Liver (tissue), 3 donors: ENCODE measurements at regions not wholly inside any gene's neighbourhood (a gene's known extent, or its start where the extent isn't known, plus 50 kb on each side); places are given as distances from the start of the nearest gene placed in this dataset.

Experiments used
- GABPA ChIP-seq, 2 donors: IDR thresholded peaks in 1 of 2; conservative IDR thresholded peaks in 1 of 2; 2 replicates each; pipeline ENCODE4 v1.6.1; 2016; ENCODE audit warnings: antibody characterized with exemption in 2 of 2, mild to moderate bottlenecking in 1 of 2, moderate library complexity in 1 of 2
- JUND ChIP-seq, 2 donors: IDR thresholded peaks; 2 replicates each; pipeline ENCODE4 v1.6.1; 2016; ENCODE audit warnings: antibody characterized with exemption in 2 of 2
- RAD21 ChIP-seq, 2 donors: IDR thresholded peaks; 2 replicates each; pipeline ENCODE4 v1.6.1; 2016; ENCODE audit warnings: antibody characterized with exemption in 2 of 2, mild to moderate bottlenecking in 2 of 2
- TAF1 ChIP-seq: conservative IDR thresholded peaks from 2 replicates; pipeline ENCODE4 v1.6.1; 2016; ENCODE audit warnings: antibody characterized with exemption, mild to moderate bottlenecking
- YY1 ChIP-seq: IDR thresholded peaks from 2 replicates; pipeline ENCODE4 v1.6.1; 2016; ENCODE audit warnings: antibody characterized with exemption, mild to moderate bottlenecking
- TF ChIP-seq, protein P1 (sequence below): IDR thresholded peaks from 2 replicates; pipeline ENCODE4 v1.6.1; 2016; ENCODE audit warnings: antibody characterized with exemption
- TF ChIP-seq, protein P2 (sequence below): IDR thresholded peaks from 2 replicates; pipeline ENCODE4 v1.6.1; 2016; ENCODE audit warnings: antibody characterized with exemption
- TF ChIP-seq, protein P3 (sequence below): fragments of 150-350 bp; IDR thresholded peaks from 2 replicates; pipeline ENCODE4 v1.5.1; 2017; ENCODE audit warnings: improper control_type of control experiment, low read depth, low read length; ENCODE audit not compliant: missing input control
- TF ChIP-seq, protein P4 (sequence below): IDR thresholded peaks from 2 replicates; pipeline ENCODE4 v1.6.1; 2016; ENCODE audit warnings: antibody characterized with exemption
- donor health status: healthy.
- donor health status: healthy.

DNA sequence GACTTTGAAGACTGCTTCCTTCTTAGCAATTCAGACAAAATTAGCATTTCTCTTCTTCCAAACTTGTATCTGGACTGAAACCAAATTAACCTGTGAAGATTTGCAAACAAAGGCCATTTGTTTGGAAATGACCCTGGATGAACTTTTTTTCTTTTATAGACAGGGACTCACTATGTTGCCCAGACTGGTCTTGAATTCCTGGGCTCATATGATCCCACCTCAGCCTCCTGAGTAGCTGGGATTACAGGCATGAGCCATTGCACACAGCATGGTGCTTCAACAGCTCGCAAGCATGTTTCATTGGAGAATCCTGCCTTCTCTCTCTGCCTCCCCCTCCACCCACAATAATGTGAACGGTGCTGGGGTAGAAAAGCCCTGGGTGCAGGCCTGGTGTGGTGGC, 170.2 kb downstream of the ARL4C start:
- TF ChIP-seq, protein P1, sequence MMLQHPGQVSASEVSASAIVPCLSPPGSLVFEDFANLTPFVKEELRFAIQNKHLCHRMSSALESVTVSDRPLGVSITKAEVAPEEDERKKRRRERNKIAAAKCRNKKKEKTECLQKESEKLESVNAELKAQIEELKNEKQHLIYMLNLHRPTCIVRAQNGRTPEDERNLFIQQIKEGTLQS = no peak
- TF ChIP-seq JUND (IDR thresholded peaks at IDR 0.05) (no peak), YY1 (no peak), TAF1 (no peak), RAD21 (IDR thresholded peaks at IDR 0.05) (no peak), GABPA (IDR thresholded peaks at IDR 0.05 in 1 of 2, conservative IDR thresholded peaks at IDR 0.05 in 1 of 2) (no peak)
- TF ChIP-seq, protein P2, sequence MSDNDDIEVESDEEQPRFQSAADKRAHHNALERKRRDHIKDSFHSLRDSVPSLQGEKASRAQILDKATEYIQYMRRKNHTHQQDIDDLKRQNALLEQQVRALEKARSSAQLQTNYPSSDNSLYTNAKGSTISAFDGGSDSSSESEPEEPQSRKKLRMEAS = no peak
- TF ChIP-seq, protein P3, sequence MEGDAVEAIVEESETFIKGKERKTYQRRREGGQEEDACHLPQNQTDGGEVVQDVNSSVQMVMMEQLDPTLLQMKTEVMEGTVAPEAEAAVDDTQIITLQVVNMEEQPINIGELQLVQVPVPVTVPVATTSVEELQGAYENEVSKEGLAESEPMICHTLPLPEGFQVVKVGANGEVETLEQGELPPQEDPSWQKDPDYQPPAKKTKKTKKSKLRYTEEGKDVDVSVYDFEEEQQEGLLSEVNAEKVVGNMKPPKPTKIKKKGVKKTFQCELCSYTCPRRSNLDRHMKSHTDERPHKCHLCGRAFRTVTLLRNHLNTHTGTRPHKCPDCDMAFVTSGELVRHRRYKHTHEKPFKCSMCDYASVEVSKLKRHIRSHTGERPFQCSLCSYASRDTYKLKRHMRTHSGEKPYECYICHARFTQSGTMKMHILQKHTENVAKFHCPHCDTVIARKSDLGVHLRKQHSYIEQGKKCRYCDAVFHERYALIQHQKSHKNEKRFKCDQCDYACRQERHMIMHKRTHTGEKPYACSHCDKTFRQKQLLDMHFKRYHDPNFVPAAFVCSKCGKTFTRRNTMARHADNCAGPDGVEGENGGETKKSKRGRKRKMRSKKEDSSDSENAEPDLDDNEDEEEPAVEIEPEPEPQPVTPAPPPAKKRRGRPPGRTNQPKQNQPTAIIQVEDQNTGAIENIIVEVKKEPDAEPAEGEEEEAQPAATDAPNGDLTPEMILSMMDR = no peak
- TF ChIP-seq, protein P4, sequence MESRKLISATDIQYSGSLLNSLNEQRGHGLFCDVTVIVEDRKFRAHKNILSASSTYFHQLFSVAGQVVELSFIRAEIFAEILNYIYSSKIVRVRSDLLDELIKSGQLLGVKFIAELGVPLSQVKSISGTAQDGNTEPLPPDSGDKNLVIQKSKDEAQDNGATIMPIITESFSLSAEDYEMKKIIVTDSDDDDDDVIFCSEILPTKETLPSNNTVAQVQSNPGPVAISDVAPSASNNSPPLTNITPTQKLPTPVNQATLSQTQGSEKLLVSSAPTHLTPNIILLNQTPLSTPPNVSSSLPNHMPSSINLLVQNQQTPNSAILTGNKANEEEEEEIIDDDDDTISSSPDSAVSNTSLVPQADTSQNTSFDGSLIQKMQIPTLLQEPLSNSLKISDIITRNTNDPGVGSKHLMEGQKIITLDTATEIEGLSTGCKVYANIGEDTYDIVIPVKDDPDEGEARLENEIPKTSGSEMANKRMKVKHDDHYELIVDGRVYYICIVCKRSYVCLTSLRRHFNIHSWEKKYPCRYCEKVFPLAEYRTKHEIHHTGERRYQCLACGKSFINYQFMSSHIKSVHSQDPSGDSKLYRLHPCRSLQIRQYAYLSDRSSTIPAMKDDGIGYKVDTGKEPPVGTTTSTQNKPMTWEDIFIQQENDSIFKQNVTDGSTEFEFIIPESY = no peak
